ENCODE measurements at regions not wholly inside any gene's neighbourhood (a gene's known extent, or its start where the extent isn't known, plus 50 kb on each side); places are given as distances from the start of the nearest gene placed in this dataset.
"Not testable (repeated sequence)": the region's sequence is repeated elsewhere in the genome, so short reads cannot be mapped to it uniquely, and the experiment has no call there.

GRCh38 chr5:37930350-37930749 lies 90.5 kb upstream of the GDNF start:
- H3K27ac Mint-ChIP-seq = no peak overlapping the region
- no peaks in the 10 kb centered on the region for H3K36me3 Mint-ChIP-seq (ENCODE audit: low read depth)
- DNase-seq (no peak), ATAC-seq (no peak)
- H3K27me3 Mint-ChIP-seq = peaks cover 11% of the 10 kb centered on the region
- H3K9me3 Mint-ChIP-seq = no peaks in the 10 kb centered on the region
- H3K4me3 Mint-ChIP-seq = no peak overlapping the region
- H3K4me1 Mint-ChIP-seq = no peaks in the 10 kb centered on the region

- Mint-ChIP-seq H3K9me3 (no peaks in the 10 kb centered on the region), H3K4me1 (no peaks in the 10 kb centered on the region), H3K27ac (no peak overlapping the region), H3K4me3 (no peak overlapping the region), H3K27me3 (peaks cover 11% of the 10 kb centered on the region), H3K36me3 (ENCODE audit: low read depth) (no peaks in the 10 kb centered on the region)
- DNase-seq = no peak
- ATAC-seq = no peak
Measured at GRCh38 chr5:37929791-37930190, 90.0 kb upstream of the GDNF start.

GRCh38 chr5:37927753-37928152 lies 87.9 kb upstream of the GDNF start:
- ATAC-seq; H3K36me3 Mint-ChIP-seq (ENCODE audit: low read depth); H3K27ac Mint-ChIP-seq; H3K9me3 Mint-ChIP-seq; DNase-seq; H3K4me1 Mint-ChIP-seq; H3K4me3 Mint-ChIP-seq: not testable (repeated sequence)
- H3K27me3 Mint-ChIP-seq = peaks cover 12% of the 10 kb centered on the region

- no peak for DNase-seq
- Mint-ChIP-seq H3K36me3 (ENCODE audit: low read depth) (no peaks in the 10 kb centered on the region), H3K27me3 (peaks cover 16% of the 10 kb centered on the region), H3K4me1 (no peaks in the 10 kb centered on the region), H3K4me3 (no peak overlapping the region), H3K9me3 (peaks cover 6% of the 10 kb centered on the region), H3K27ac (no peak overlapping the region)
- ATAC-seq = no peak
Measured at GRCh38 chr5:37926732-37927131, 86.9 kb upstream of the GDNF start.

GRCh38 chr5:37921452-37921851 lies 81.6 kb upstream of the GDNF start:
- Mint-ChIP-seq H3K4me3 (no peak overlapping the region), H3K27me3 (peaks cover 11% of the 10 kb centered on the region), H3K27ac (no peak overlapping the region)

GRCh38 chr5:37918424-37918823 lies 78.6 kb upstream of the GDNF start:
- Mint-ChIP-seq H3K27ac (no peak overlapping the region), H3K4me1 (no peaks in the 10 kb centered on the region), H3K9me3 (peaks cover 6% of the 10 kb centered on the region), H3K36me3 (ENCODE audit: low read depth) (no peaks in the 10 kb centered on the region), H3K4me3 (no peak overlapping the region), H3K27me3 (peaks cover 11% of the 10 kb centered on the region)
- DNase-seq = no peak
- ATAC-seq = no peak

More at GRCh38 chr5:37921452-37921851, 81.6 kb upstream of the GDNF start:
- no peak for DNase-seq
- Mint-ChIP-seq H3K4me1 (no peaks in the 10 kb centered on the region), H3K36me3 (ENCODE audit: low read depth) (no peaks in the 10 kb centered on the region), H3K9me3 (peaks cover 6% of the 10 kb centered on the region)
- no peak for ATAC-seq

- H3K36me3 Mint-ChIP-seq (ENCODE audit: low read depth) = no peaks in the 10 kb centered on the region
- DNase-seq = no peak
- ATAC-seq = no peak
- no peak overlapping the region for H3K4me3 Mint-ChIP-seq
- no peaks in the 10 kb centered on the region for H3K9me3 Mint-ChIP-seq
- H3K27ac Mint-ChIP-seq = no peak overlapping the region
- H3K27me3 Mint-ChIP-seq = peaks cover 2% of the 10 kb centered on the region
- H3K4me1 Mint-ChIP-seq = no peaks in the 10 kb centered on the region
Measured at GRCh38 chr5:37916525-37916924, 76.7 kb upstream of the GDNF start.

GRCh38 chr5:37915097-37915736 lies 75.4 kb upstream of the GDNF start:
- H3K36me3 Mint-ChIP-seq (ENCODE audit: low read depth) = no peaks in the 10 kb centered on the region
- ATAC-seq (no peak), DNase-seq (no peak)
- no peak overlapping the region for H3K4me3 Mint-ChIP-seq
- peaks cover 8% of the 10 kb centered on the region for H3K27me3 Mint-ChIP-seq
- H3K4me1 Mint-ChIP-seq = no peaks in the 10 kb centered on the region
- H3K27ac Mint-ChIP-seq = no peak overlapping the region
- H3K9me3 Mint-ChIP-seq = no peaks in the 10 kb centered on the region

- H3K9me3 Mint-ChIP-seq; H3K4me3 Mint-ChIP-seq; H3K27ac Mint-ChIP-seq; H3K36me3 Mint-ChIP-seq (ENCODE audit: low read depth); H3K4me1 Mint-ChIP-seq; ATAC-seq; DNase-seq: not testable (repeated sequence)
- peaks cover 18% of the 10 kb centered on the region for H3K27me3 Mint-ChIP-seq
Measured at GRCh38 chr5:37909610-37910266, 69.9 kb upstream of the GDNF start.

- Mint-ChIP-seq H3K27me3 (peaks cover 18% of the 10 kb centered on the region), H3K4me3 (no peak overlapping the region), H3K9me3 (peaks cover 4% of the 10 kb centered on the region), H3K4me1 (peaks cover 2% of the 10 kb centered on the region), H3K36me3 (ENCODE audit: low read depth) (no peaks in the 10 kb centered on the region), H3K27ac (no peak overlapping the region)
- no peak for DNase-seq
- no peak for ATAC-seq
Measured at GRCh38 chr5:37906416-37906815, 66.6 kb upstream of the GDNF start.

- Mint-ChIP-seq H3K36me3 (ENCODE audit: low read depth) (no peaks in the 10 kb centered on the region), H3K27me3 (peaks cover 12% of the 10 kb centered on the region), H3K27ac (no peak overlapping the region), H3K9me3 (peaks cover 4% of the 10 kb centered on the region), H3K4me1 (peaks cover 2% of the 10 kb centered on the region), H3K4me3 (no peak overlapping the region)
- DNase-seq (no peak), ATAC-seq (no peak)
Measured at GRCh38 chr5:37905230-37905629, 65.4 kb upstream of the GDNF start.

- DNase-seq = no peak
- ATAC-seq = no peak
- H3K4me3 Mint-ChIP-seq = no peak overlapping the region
- no peaks in the 10 kb centered on the region for H3K4me1 Mint-ChIP-seq
- peaks cover 6% of the 10 kb centered on the region for H3K27me3 Mint-ChIP-seq
- peaks cover 4% of the 10 kb centered on the region for H3K9me3 Mint-ChIP-seq
- H3K36me3 Mint-ChIP-seq (ENCODE audit: low read depth) = no peaks in the 10 kb centered on the region
- no peak overlapping the region for H3K27ac Mint-ChIP-seq
Measured at GRCh38 chr5:37902323-37902722, 62.5 kb upstream of the GDNF start.

GRCh38 chr5:37900692-37901091 lies 60.9 kb upstream of the GDNF start:
- no peak for ATAC-seq
- no peak for DNase-seq
- H3K27me3 Mint-ChIP-seq = no peaks in the 10 kb centered on the region
- H3K36me3 Mint-ChIP-seq (ENCODE audit: low read depth) = no peaks in the 10 kb centered on the region
- no peak overlapping the region for H3K27ac Mint-ChIP-seq
- no peaks in the 10 kb centered on the region for H3K4me1 Mint-ChIP-seq
- no peak overlapping the region for H3K4me3 Mint-ChIP-seq
- no peaks in the 10 kb centered on the region for H3K9me3 Mint-ChIP-seq

GRCh38 chr5:37899037-37899436 lies 59.2 kb upstream of the GDNF start:
- DNase-seq (no peak), ATAC-seq (no peak)
- Mint-ChIP-seq H3K27ac (no peak overlapping the region), H3K4me3 (no peak overlapping the region), H3K9me3 (no peaks in the 10 kb centered on the region), H3K36me3 (ENCODE audit: low read depth) (no peaks in the 10 kb centered on the region), H3K27me3 (no peaks in the 10 kb centered on the region), H3K4me1 (no peaks in the 10 kb centered on the region)

GRCh38 chr5:37896159-37896558 lies 56.3 kb upstream of the GDNF start:
- DNase-seq (no peak), ATAC-seq (no peak)
- H3K27ac Mint-ChIP-seq = no peak overlapping the region
- no peaks in the 10 kb centered on the region for H3K9me3 Mint-ChIP-seq
- no peak overlapping the region for H3K4me3 Mint-ChIP-seq
- no peaks in the 10 kb centered on the region for H3K4me1 Mint-ChIP-seq
- no peaks in the 10 kb centered on the region for H3K36me3 Mint-ChIP-seq (ENCODE audit: low read depth)
- H3K27me3 Mint-ChIP-seq = no peaks in the 10 kb centered on the region
